IMR-90 (cell line): ENCODE measurements at regions not wholly inside any gene's neighbourhood (a gene's known extent, or its start where the extent isn't known, plus 50 kb on each side); places are given as distances from the start of the nearest gene placed in this dataset.

Experiments used
- CEBPB ChIP-seq: IDR thresholded peaks from 2 replicates; pipeline ENCODE4 v1.6.1; 2012; ENCODE audit warnings: low read depth, low read length, improper control_type of control experiment
- CTCF ChIP-seq: conservative IDR thresholded peaks from 2 replicates; pipeline ENCODE4 v1.5.1; 2012; ENCODE audit warnings: mild to moderate bottlenecking, low read depth, low read length, improper control_type of control experiment
- FOS ChIP-seq: fragments of 150-350 bp; IDR thresholded peaks from 2 replicates; pipeline ENCODE4 v1.6.1; 2016; ENCODE audit warnings: low read depth, low read length
- MXI1 ChIP-seq: IDR thresholded peaks from 2 replicates; pipeline ENCODE4 v1.6.1; 2012; ENCODE audit warnings: low read depth, mild to moderate bottlenecking, low read length, moderate library complexity, borderline replicate concordance
- POLR2A ChIP-seq: IDR thresholded peaks from 2 replicates; pipeline ENCODE4 v1.6.1; 2012; ENCODE audit warnings: mild to moderate bottlenecking, low read depth, low read length
- RCOR1 ChIP-seq: IDR thresholded peaks from 2 replicates; pipeline ENCODE4 v1.6.1; 2012; ENCODE audit warnings: mild to moderate bottlenecking, low read length, improper control_type of control experiment; ENCODE audit not compliant: insufficient replicate concordance
- RFX5 ChIP-seq: IDR thresholded peaks from 2 replicates; pipeline ENCODE4 v1.8.0; 2012; ENCODE audit warnings: low read depth, mild to moderate bottlenecking, low read length, moderate library complexity
- SMC3 ChIP-seq: fragments of 150-350 bp; IDR thresholded peaks from 2 replicates; pipeline ENCODE4 v1.6.1; 2016; ENCODE audit warnings: low read depth, mild to moderate bottlenecking, antibody characterized with exemption, low read length, moderate library complexity
- TF ChIP-seq, protein P1 (sequence below): fragments of 150-350 bp; IDR thresholded peaks from 2 replicates; pipeline ENCODE4 v1.6.1; 2016; ENCODE audit warnings: low read depth, mild to moderate bottlenecking, low read length, moderate library complexity, borderline replicate concordance

DNA sequence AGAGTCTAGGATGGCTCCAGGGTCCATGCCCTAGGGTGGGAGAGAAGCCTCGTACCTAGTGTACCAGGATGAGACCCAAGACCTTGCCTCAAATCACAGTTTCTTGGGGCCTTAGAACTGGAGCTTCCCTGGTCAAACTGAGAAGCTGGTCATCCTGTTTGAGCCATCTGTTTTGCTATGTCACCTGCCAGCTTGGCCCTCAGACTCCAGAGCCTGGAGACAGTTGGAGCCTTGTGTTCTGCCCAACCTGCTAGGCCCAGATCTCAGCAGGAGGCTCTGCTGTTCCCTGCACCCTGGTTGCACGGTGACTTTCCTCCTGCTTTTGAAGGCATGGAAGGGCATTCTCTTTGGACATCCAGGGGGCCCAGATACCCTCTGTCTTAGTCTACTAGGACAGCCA, 206.3 kb upstream of the ATP6AP2 start:
- no peak for TF ChIP-seq POLR2A
- no peak for TF ChIP-seq CTCF
- TF ChIP-seq CEBPB: no peak
- no peak for TF ChIP-seq RCOR1
- TF ChIP-seq, protein P1, sequence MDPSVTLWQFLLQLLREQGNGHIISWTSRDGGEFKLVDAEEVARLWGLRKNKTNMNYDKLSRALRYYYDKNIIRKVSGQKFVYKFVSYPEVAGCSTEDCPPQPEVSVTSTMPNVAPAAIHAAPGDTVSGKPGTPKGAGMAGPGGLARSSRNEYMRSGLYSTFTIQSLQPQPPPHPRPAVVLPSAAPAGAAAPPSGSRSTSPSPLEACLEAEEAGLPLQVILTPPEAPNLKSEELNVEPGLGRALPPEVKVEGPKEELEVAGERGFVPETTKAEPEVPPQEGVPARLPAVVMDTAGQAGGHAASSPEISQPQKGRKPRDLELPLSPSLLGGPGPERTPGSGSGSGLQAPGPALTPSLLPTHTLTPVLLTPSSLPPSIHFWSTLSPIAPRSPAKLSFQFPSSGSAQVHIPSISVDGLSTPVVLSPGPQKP: no peak
- no peak for TF ChIP-seq FOS
- no peak for TF ChIP-seq RFX5
- TF ChIP-seq SMC3: no peak
- TF ChIP-seq MXI1: no peak
